ENCODE measurements at regions not wholly inside any gene's neighbourhood (a gene's known extent, or its start where the extent isn't known, plus 50 kb on each side); places are given as distances from the start of the nearest gene placed in this dataset.
"Not testable (repeated sequence)": the region's sequence is repeated elsewhere in the genome, so short reads cannot be mapped to it uniquely, and the experiment has no call there.

GRCh38 chr2:80942766-80943165 lies 638.2 kb upstream of the LRRTM1 start:
- DNase-seq (ENCODE audit: low read depth in 1 of 2, low spot score in 1 of 2) (no peak), FAIRE-seq (no peak), ATAC-seq (no peak)
- POLR2A ChIA-PET, result no interaction called here
- H3K4me3 ChIP-seq, result no peak overlapping the region
- no peak overlapping the region for H3K27ac ChIP-seq
- TF ChIP-seq BHLHE40 (IDR thresholded peaks at IDR 0.05; ENCODE audit: low read depth, low read length), result no peak
- no peak for TF ChIP-seq ZC3H11A (IDR thresholded peaks at IDR 0.05)
- no peak for TF ChIP-seq RCOR1 (IDR thresholded peaks at IDR 0.05; ENCODE audit: low read depth, low read length)
- TF ChIP-seq, protein P1, sequence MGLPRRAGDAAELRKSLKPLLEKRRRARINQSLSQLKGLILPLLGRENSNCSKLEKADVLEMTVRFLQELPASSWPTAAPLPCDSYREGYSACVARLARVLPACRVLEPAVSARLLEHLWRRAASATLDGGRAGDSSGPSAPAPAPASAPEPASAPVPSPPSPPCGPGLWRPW (IDR thresholded peaks at IDR 0.05), result no peak
- TF ChIP-seq, protein P2, sequence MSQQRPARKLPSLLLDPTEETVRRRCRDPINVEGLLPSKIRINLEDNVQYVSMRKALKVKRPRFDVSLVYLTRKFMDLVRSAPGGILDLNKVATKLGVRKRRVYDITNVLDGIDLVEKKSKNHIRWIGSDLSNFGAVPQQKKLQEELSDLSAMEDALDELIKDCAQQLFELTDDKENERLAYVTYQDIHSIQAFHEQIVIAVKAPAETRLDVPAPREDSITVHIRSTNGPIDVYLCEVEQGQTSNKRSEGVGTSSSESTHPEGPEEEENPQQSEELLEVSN (IDR thresholded peaks at IDR 0.05; ENCODE audit: borderline replicate concordance, low read depth), result no peak
- TF ChIP-seq RAD21 (conservative IDR thresholded peaks at IDR 0.05 in 1 of 2, IDR thresholded peaks at IDR 0.05 in 1 of 2), result no peak
- no peak for TF ChIP-seq FOXS1 (CRISPR knock-in tag; IDR thresholded peaks at IDR 0.05)
- TF ChIP-seq JUNB (IDR thresholded peaks at IDR 0.05), result no peak
- H3K9me3 ChIP-seq, result peaks cover 7% of the 10 kb centered on the region; the same call in 2 of the 3 replicates
- no peak overlapping the region for H3K4me2 ChIP-seq
- WGBS (ENCODE audit: missing lambda C conversion rate), result 2% methylated on average over 4 of the region's 4 CpGs
- CTCF ChIA-PET, result no interaction called here
- H3K4me1 ChIP-seq, result no peaks in the 10 kb centered on the region

GRCh38 chr2:80938463-80938862 lies 633.9 kb upstream of the LRRTM1 start:
- ChIA-PET POLR2A (no interaction called here), CTCF (no interaction called here)
- FAIRE-seq (no peak), ATAC-seq (no peak), DNase-seq (ENCODE audit: low read depth in 1 of 2, low spot score in 1 of 2) (no peak)
- 9% methylated on average over 3 of the region's 3 CpGs for WGBS (ENCODE audit: missing lambda C conversion rate)
- no peak overlapping the region for H3K27ac ChIP-seq
- TF ChIP-seq RAD21 (conservative IDR thresholded peaks at IDR 0.05 in 1 of 2, IDR thresholded peaks at IDR 0.05 in 1 of 2) (no peak), PBX3 (IDR thresholded peaks at IDR 0.05) (no peak), RNF2 (IDR thresholded peaks at IDR 0.05; ENCODE audit: borderline replicate concordance, low read depth) (no peak), MAFK (IDR thresholded peaks at IDR 0.05; ENCODE audit: partially characterized antibody) (peak; percentile 46), SREBF2 (IDR thresholded peaks at IDR 0.05) (no peak), KDM5A (IDR thresholded peaks at IDR 0.05) (no peak), FOXS1 (CRISPR knock-in tag; IDR thresholded peaks at IDR 0.05) (no peak), TFCP2L1 (CRISPR knock-in tag; IDR thresholded peaks at IDR 0.05) (no peak)
- no peak overlapping the region for H3K4me2 ChIP-seq
- no peak overlapping the region for H3K4me3 ChIP-seq
- peaks cover 22% of the 10 kb centered on the region; the same call in 2 of the 3 replicates for H3K9me3 ChIP-seq
- H3K4me1 ChIP-seq, result no peaks in the 10 kb centered on the region

- peaks cover 31% of the 10 kb centered on the region; the same call in 1 of the 3 replicates for H3K9me3 ChIP-seq
- POLR2A ChIA-PET; ATAC-seq; FAIRE-seq; H3K4me2 ChIP-seq; H3K4me3 ChIP-seq; H3K4me1 ChIP-seq; DNase-seq (ENCODE audit: low read depth in 1 of 2, low spot score in 1 of 2); H3K27ac ChIP-seq; CTCF ChIA-PET: not testable (repeated sequence)
- WGBS (ENCODE audit: missing lambda C conversion rate), result 71% methylated on average over 6 of the region's 6 CpGs
Observed at GRCh38 chr2:80931820-80932219, 627.3 kb upstream of the LRRTM1 start.

DNA sequence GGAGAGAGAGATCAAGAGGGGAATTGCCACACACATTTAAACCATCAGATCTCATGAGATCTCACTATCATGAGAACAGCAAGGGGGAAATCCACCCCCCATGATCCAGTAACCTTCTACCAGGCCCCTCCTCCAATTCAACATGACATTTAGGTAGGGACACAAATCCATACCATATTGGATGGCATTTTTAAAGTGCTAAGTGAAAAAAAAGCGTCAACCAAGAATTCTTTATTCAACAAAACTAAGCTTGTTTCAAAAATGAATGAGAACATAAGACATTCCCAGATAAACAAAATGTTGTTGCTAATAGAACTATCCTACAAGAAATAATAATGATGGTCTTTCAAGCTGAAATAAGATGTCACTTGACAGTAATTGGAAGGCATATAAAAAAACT lies 626.2 kb upstream of the LRRTM1 start:
- FAIRE-seq (no peak), DNase-seq (ENCODE audit: low read depth in 1 of 2, low spot score in 1 of 2) (no peak), ATAC-seq (no peak)
- Histone ChIP-seq H3K4me3 (no peak overlapping the region), H3K9me3 (peaks cover 34% of the 10 kb centered on the region; the same call in 2 of the 3 replicates), H3K4me2 (no peak overlapping the region), H3K4me1 (no peaks in the 10 kb centered on the region), H3K27ac (no peak overlapping the region)
- ChIA-PET POLR2A (no interaction called here), CTCF (no interaction called here)
- WGBS (ENCODE audit: missing lambda C conversion rate), result 3% methylated on average over 1 of the region's 1 CpG
- TF ChIP-seq ESRRA (IDR thresholded peaks at IDR 0.05; ENCODE audit: borderline replicate concordance, low read length) (no peak), EHF (CRISPR knock-in tag; IDR thresholded peaks at IDR 0.05) (no peak), ZC3H11A (IDR thresholded peaks at IDR 0.05) (no peak), REST (IDR thresholded peaks at IDR 0.05) (no peak), FOSL2 (IDR thresholded peaks at IDR 0.05) (no peak), FOSL2 (CRISPR knock-in tag; IDR thresholded peaks at IDR 0.05) (no peak), POLR2A (IDR thresholded peaks at IDR 0.05; ENCODE audit: low read length) (no peak), MAZ (IDR thresholded peaks at IDR 0.05; ENCODE audit: borderline replicate concordance, low read depth, low read length) (no peak), FOXS1 (CRISPR knock-in tag; IDR thresholded peaks at IDR 0.05) (no peak), CBX8 (IDR thresholded peaks at IDR 0.05) (no peak), RAD21 (conservative IDR thresholded peaks at IDR 0.05 in 1 of 2, IDR thresholded peaks at IDR 0.05 in 1 of 2) (no peak)
- TF ChIP-seq, protein P3, sequence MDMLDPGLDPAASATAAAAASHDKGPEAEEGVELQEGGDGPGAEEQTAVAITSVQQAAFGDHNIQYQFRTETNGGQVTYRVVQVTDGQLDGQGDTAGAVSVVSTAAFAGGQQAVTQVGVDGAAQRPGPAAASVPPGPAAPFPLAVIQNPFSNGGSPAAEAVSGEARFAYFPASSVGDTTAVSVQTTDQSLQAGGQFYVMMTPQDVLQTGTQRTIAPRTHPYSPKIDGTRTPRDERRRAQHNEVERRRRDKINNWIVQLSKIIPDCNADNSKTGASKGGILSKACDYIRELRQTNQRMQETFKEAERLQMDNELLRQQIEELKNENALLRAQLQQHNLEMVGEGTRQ (IDR thresholded peaks at IDR 0.05), result no peak
- TF ChIP-seq, protein P1 (IDR thresholded peaks at IDR 0.05), result no peak
- TF ChIP-seq, protein P4, sequence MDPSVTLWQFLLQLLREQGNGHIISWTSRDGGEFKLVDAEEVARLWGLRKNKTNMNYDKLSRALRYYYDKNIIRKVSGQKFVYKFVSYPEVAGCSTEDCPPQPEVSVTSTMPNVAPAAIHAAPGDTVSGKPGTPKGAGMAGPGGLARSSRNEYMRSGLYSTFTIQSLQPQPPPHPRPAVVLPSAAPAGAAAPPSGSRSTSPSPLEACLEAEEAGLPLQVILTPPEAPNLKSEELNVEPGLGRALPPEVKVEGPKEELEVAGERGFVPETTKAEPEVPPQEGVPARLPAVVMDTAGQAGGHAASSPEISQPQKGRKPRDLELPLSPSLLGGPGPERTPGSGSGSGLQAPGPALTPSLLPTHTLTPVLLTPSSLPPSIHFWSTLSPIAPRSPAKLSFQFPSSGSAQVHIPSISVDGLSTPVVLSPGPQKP (IDR thresholded peaks at IDR 0.05; ENCODE audit: low read depth, low read length), result no peak
